Thymus (tissue), 11 donors: ENCODE measurements at regions not wholly inside any gene's neighbourhood (a gene's known extent, or its start where the extent isn't known, plus 50 kb on each side); places are given as distances from the start of the nearest gene placed in this dataset.

Source experiments
- DNase-seq, 9 donors: peaks; one replicate each; pipeline ENCODE4 v3.0.0-alpha.2; 2013; ENCODE audit warnings: low spot score in 9 of 9, low read depth in 6 of 9, missing footprints in 1 of 9
- H3K27ac ChIP-seq, 2 donors: one replicate each; pipeline ENCODE4 v1.5.1; 2013; ENCODE audit warnings: control low read depth in 1 of 2, low read depth in 1 of 2, low read length in 1 of 2, mild to moderate bottlenecking in 1 of 2, moderate library complexity in 1 of 2
- H3K27me3 ChIP-seq, 2 donors: one replicate each; pipeline ENCODE4 v1.5.1; 2013; ENCODE audit warnings: low read length in 1 of 2; ENCODE audit not compliant: control insufficient read depth in 2 of 2, insufficient read depth in 1 of 2
- H3K36me3 ChIP-seq, 2 donors: one replicate each; pipeline ENCODE4 v1.5.1; 2013; ENCODE audit warnings: low read length in 1 of 2, mild to moderate bottlenecking in 1 of 2, moderate library complexity in 1 of 2; ENCODE audit not compliant: control insufficient read depth in 2 of 2, insufficient read depth in 2 of 2
- H3K4me1 ChIP-seq, 2 donors: one replicate each; pipeline ENCODE4 v1.5.1; 2013; ENCODE audit warnings: low read length in 2 of 2; ENCODE audit not compliant: control insufficient read depth in 2 of 2, insufficient read depth in 2 of 2
- H3K4me3 ChIP-seq, 2 donors: one replicate each; pipeline ENCODE4 v1.5.1; 2013; ENCODE audit warnings: low read length in 2 of 2, control low read depth in 1 of 2, mild to moderate bottlenecking in 1 of 2
- H3K9me3 ChIP-seq, 2 donors: one replicate each; pipeline ENCODE4 v1.5.1; 2013; ENCODE audit warnings: low read length in 1 of 2, mild to moderate bottlenecking in 1 of 2; ENCODE audit not compliant: control insufficient read depth in 2 of 2, insufficient read depth in 1 of 2
- WGBS: extraction: QIAGEN DNeasy Blood & Tissue Kit; methylation state at CpG from one replicate; pipeline ENCODE4 v1.1.7; 2013; 5-methylcytosine and 5-hydroxymethylcytosine counted together
- donor health status: healthy.

- Histone ChIP-seq H3K4me3 (no peak overlapping the region), H3K27me3 (no peaks in the 10 kb centered on the region), H3K27ac (no peak overlapping the region), H3K36me3 (no peaks in the 10 kb centered on the region), H3K4me1 (no peaks in the 10 kb centered on the region), H3K9me3 (peaks cover 0 to 6% of the 10 kb centered on the region in 2 donors)
- DNase-seq, result no peak
- 95% methylated on average over 4 of the region's 4 CpGs for WGBS
Measured at GRCh38 chr12:60832290-60832689, 1236.5 kb downstream of the SLC16A7 start.

- no peaks in the 10 kb centered on the region for H3K9me3 ChIP-seq
- DNase-seq, result no peak
Measured at GRCh38 chr12:60834372-60834771, 1238.5 kb downstream of the SLC16A7 start.

GRCh38 chr12:60834806-60835205, 1239.0 kb downstream of the SLC16A7 start:
- Histone ChIP-seq H3K27ac (no peak overlapping the region), H3K4me1 (no peaks in the 10 kb centered on the region), H3K4me3 (no peak overlapping the region), H3K9me3 (no peaks in the 10 kb centered on the region), H3K36me3 (no peaks in the 10 kb centered on the region), H3K27me3 (no peaks in the 10 kb centered on the region)
- DNase-seq, result no peak
- WGBS, result 86% methylated on average over 3 of the region's 3 CpGs

More at GRCh38 chr12:60834372-60834771, 1238.5 kb downstream of the SLC16A7 start:
- Histone ChIP-seq H3K27me3 (no peaks in the 10 kb centered on the region), H3K27ac (no peak overlapping the region), H3K4me1 (no peaks in the 10 kb centered on the region), H3K36me3 (no peaks in the 10 kb centered on the region), H3K4me3 (no peak overlapping the region)

GRCh38 chr12:60836651-60837050, 1240.8 kb downstream of the SLC16A7 start:
- Histone ChIP-seq H3K27ac (no peak overlapping the region), H3K36me3 (no peaks in the 10 kb centered on the region), H3K4me1 (no peaks in the 10 kb centered on the region), H3K4me3 (no peak overlapping the region), H3K27me3 (no peaks in the 10 kb centered on the region), H3K9me3 (no peaks in the 10 kb centered on the region)
- no peak for DNase-seq
- 90% methylated on average over 1 of the region's 1 CpG for WGBS

- no peaks in the 10 kb centered on the region for H3K36me3 ChIP-seq
- H3K9me3 ChIP-seq, result no peaks in the 10 kb centered on the region
- DNase-seq, result no peak
- no peaks in the 10 kb centered on the region for H3K4me1 ChIP-seq
- 89% methylated on average over 2 of the region's 2 CpGs for WGBS
- no peak overlapping the region for H3K4me3 ChIP-seq
- H3K27me3 ChIP-seq, result no peaks in the 10 kb centered on the region
- H3K27ac ChIP-seq, result no peak overlapping the region
Measured at GRCh38 chr12:60842181-60842580, 1246.4 kb downstream of the SLC16A7 start.

GRCh38 chr12:60844101-60844500, 1248.3 kb downstream of the SLC16A7 start:
- H3K9me3 ChIP-seq, result no peaks in the 10 kb centered on the region
- H3K27me3 ChIP-seq, result no peaks in the 10 kb centered on the region
- no peaks in the 10 kb centered on the region for H3K4me1 ChIP-seq
- DNase-seq, result no peak
- no peak overlapping the region for H3K27ac ChIP-seq
- no peak overlapping the region for H3K4me3 ChIP-seq
- no peaks in the 10 kb centered on the region for H3K36me3 ChIP-seq

GRCh38 chr12:60844875-60845274, 1249.0 kb downstream of the SLC16A7 start:
- no peaks in the 10 kb centered on the region for H3K9me3 ChIP-seq
- no peak overlapping the region for H3K27ac ChIP-seq
- no peaks in the 10 kb centered on the region for H3K36me3 ChIP-seq
- H3K27me3 ChIP-seq, result no peaks in the 10 kb centered on the region
- no peak for DNase-seq
- no peak overlapping the region for H3K4me3 ChIP-seq
- no peaks in the 10 kb centered on the region for H3K4me1 ChIP-seq
- WGBS, result 97% methylated on average over 1 of the region's 1 CpG

- Histone ChIP-seq H3K4me1 (no peaks in the 10 kb centered on the region), H3K27me3 (no peaks in the 10 kb centered on the region), H3K4me3 (no peak overlapping the region), H3K9me3 (no peaks in the 10 kb centered on the region), H3K36me3 (no peaks in the 10 kb centered on the region), H3K27ac (no peak overlapping the region)
- DNase-seq, result no peak
- 87% methylated on average over 4 of the region's 4 CpGs for WGBS
Measured at GRCh38 chr12:60845696-60846095, 1249.9 kb downstream of the SLC16A7 start.

GRCh38 chr12:60847281-60847680, 1251.5 kb downstream of the SLC16A7 start:
- Histone ChIP-seq H3K36me3 (no peaks in the 10 kb centered on the region), H3K4me1 (no peaks in the 10 kb centered on the region), H3K9me3 (no peaks in the 10 kb centered on the region), H3K4me3 (no peak overlapping the region), H3K27ac (no peak overlapping the region), H3K27me3 (no peaks in the 10 kb centered on the region)
- WGBS, result 82% methylated on average over 4 of the region's 4 CpGs
- DNase-seq, result no peak

- Histone ChIP-seq H3K27me3 (no peaks in the 10 kb centered on the region), H3K9me3 (no peaks in the 10 kb centered on the region), H3K27ac (no peak overlapping the region), H3K4me1 (no peaks in the 10 kb centered on the region), H3K36me3 (no peaks in the 10 kb centered on the region), H3K4me3 (no peak overlapping the region)
- WGBS, result 88% methylated on average over 3 of the region's 3 CpGs
- no peak for DNase-seq
Measured at GRCh38 chr12:60849723-60850122, 1253.9 kb downstream of the SLC16A7 start.
